ENCODE measurements at regions not wholly inside any gene's neighbourhood (a gene's known extent, or its start where the extent isn't known, plus 50 kb on each side); places are given as distances from the start of the nearest gene placed in this dataset.

GRCh38 chr13:109610517-109610916 lies 175.9 kb downstream of the IRS2 start:
- Histone ChIP-seq H3K9me3 (ENCODE audit: insufficient read depth, low read length, severe bottlenecking) (no peaks in the 10 kb centered on the region), H2AFZ (ENCODE audit: low read depth, low read length) (no peak overlapping the region), H3K4me1 (ENCODE audit: insufficient read depth, low read length) (no peaks in the 10 kb centered on the region), H3K4me3 (ENCODE audit: low read depth in 1 of 2, low read length in 2 of 2) (no peak overlapping the region), H3K79me2 (ENCODE audit: insufficient read depth, low read length) (peaks cover 52% of the 10 kb centered on the region), H3K27ac (ENCODE audit: low read length) (no peak overlapping the region), H4K20me1 (ENCODE audit: insufficient read depth, low read length) (peaks cover 11% of the 10 kb centered on the region; the same call in 1 of the 2 replicates), H3K27me3 (ENCODE audit: insufficient read depth, low read length, poor library complexity) (no peaks in the 10 kb centered on the region), H3K36me3 (ENCODE audit: insufficient read depth, low read length) (peaks cover 13% of the 10 kb centered on the region; the same call in 1 of the 2 replicates), H3K4me2 (ENCODE audit: insufficient read depth, low read length) (no peak overlapping the region), H3K9ac (ENCODE audit: low read depth, low read length) (no peak overlapping the region)
- peak; percentile 84 for ATAC-seq (ENCODE audit: insufficient read depth, low read depth)
- TF ChIP-seq CTCF (IDR thresholded peaks at IDR 0.05; ENCODE audit: borderline replicate concordance, extremely low read depth, low read length, poor library complexity, severe bottlenecking) (peak; percentile 65), EZH2 (IDR thresholded peaks at IDR 0.05; ENCODE audit: borderline replicate concordance, low read depth, low read length, severe bottlenecking) (no peak)
- peak; percentile 58 for DNase-seq

- TF ChIP-seq EZH2 (IDR thresholded peaks at IDR 0.05; ENCODE audit: borderline replicate concordance, low read depth, low read length, severe bottlenecking), result no peak
- no peak for TF ChIP-seq CTCF (IDR thresholded peaks at IDR 0.05; ENCODE audit: borderline replicate concordance, extremely low read depth, low read length, poor library complexity, severe bottlenecking)
- Histone ChIP-seq H3K4me3 (ENCODE audit: low read depth in 1 of 2, low read length in 2 of 2) (no peak overlapping the region), H3K9ac (ENCODE audit: low read depth, low read length) (no peak overlapping the region), H2AFZ (ENCODE audit: low read depth, low read length) (no peak overlapping the region), H3K79me2 (ENCODE audit: insufficient read depth, low read length) (peaks cover 47% of the 10 kb centered on the region), H3K4me1 (ENCODE audit: insufficient read depth, low read length) (no peaks in the 10 kb centered on the region), H3K27me3 (ENCODE audit: insufficient read depth, low read length, poor library complexity) (no peaks in the 10 kb centered on the region), H3K36me3 (ENCODE audit: insufficient read depth, low read length) (peaks cover 16% of the 10 kb centered on the region), H3K27ac (ENCODE audit: low read length) (no peak overlapping the region), H3K9me3 (ENCODE audit: insufficient read depth, low read length, severe bottlenecking) (no peaks in the 10 kb centered on the region), H4K20me1 (ENCODE audit: insufficient read depth, low read length) (peaks cover 11% of the 10 kb centered on the region; the same call in 1 of the 2 replicates), H3K4me2 (ENCODE audit: insufficient read depth, low read length) (no peak overlapping the region)
- ATAC-seq (ENCODE audit: insufficient read depth, low read depth) (no peak), DNase-seq (no peak)
Measured at GRCh38 chr13:109608503-109608902, 177.9 kb downstream of the IRS2 start.

GRCh38 chr13:109608059-109608458 lies 178.3 kb downstream of the IRS2 start:
- no peak overlapping the region for H3K4me3 ChIP-seq (ENCODE audit: low read depth in 1 of 2, low read length in 2 of 2)

More at GRCh38 chr13:109608059-109608458, 178.3 kb downstream of the IRS2 start:
- Histone ChIP-seq H3K36me3 (ENCODE audit: insufficient read depth, low read length) (peaks cover 18% of the 10 kb centered on the region), H3K9me3 (ENCODE audit: insufficient read depth, low read length, severe bottlenecking) (no peaks in the 10 kb centered on the region), H2AFZ (ENCODE audit: low read depth, low read length) (no peak overlapping the region), H3K27me3 (ENCODE audit: insufficient read depth, low read length, poor library complexity) (no peaks in the 10 kb centered on the region), H3K79me2 (ENCODE audit: insufficient read depth, low read length) (peaks cover 47% of the 10 kb centered on the region), H3K4me2 (ENCODE audit: insufficient read depth, low read length) (no peak overlapping the region), H3K4me1 (ENCODE audit: insufficient read depth, low read length) (no peaks in the 10 kb centered on the region), H3K9ac (ENCODE audit: low read depth, low read length) (no peak overlapping the region), H3K27ac (ENCODE audit: low read length) (no peak overlapping the region), H4K20me1 (ENCODE audit: insufficient read depth, low read length) (peaks cover 11% of the 10 kb centered on the region; the same call in 1 of the 2 replicates)
- ATAC-seq (ENCODE audit: insufficient read depth, low read depth) (no peak), DNase-seq (no peak)
- no peak for TF ChIP-seq EZH2 (IDR thresholded peaks at IDR 0.05; ENCODE audit: borderline replicate concordance, low read depth, low read length, severe bottlenecking)
- TF ChIP-seq CTCF (IDR thresholded peaks at IDR 0.05; ENCODE audit: borderline replicate concordance, extremely low read depth, low read length, poor library complexity, severe bottlenecking), result no peak

All from DND-41 (cell line).